ENCODE measurements at regions not wholly inside any gene's neighbourhood (a gene's known extent, or its start where the extent isn't known, plus 50 kb on each side); places are given as distances from the start of the nearest gene placed in this dataset.
"Not testable (repeated sequence)": the region's sequence is repeated elsewhere in the genome, so short reads cannot be mapped to it uniquely, and the experiment has no call there.

- ChIA-PET CTCF (no interaction called here), POLR2A (no interaction called here)
- H3K9me3 Mint-ChIP-seq: no peaks in the 10 kb centered on the region
- no peak for DNase-seq
- Histone ChIP-seq H3K36me3 (ENCODE audit: control insufficient read depth in 2 of 2, extremely low read depth in 1 of 2, insufficient read depth in 1 of 2, low read length in 1 of 2) (no peaks in the 10 kb centered on the region), H3K9me3 (no peaks in the 10 kb centered on the region), H3K27me3 (replicated peaks in 1 of 2; ENCODE audit: control insufficient read depth in 2 of 2, extremely low read depth in 1 of 2, insufficient read depth in 2 of 2, low read length in 1 of 2) (no peaks in the 10 kb centered on the region), H3K4me3 (ENCODE audit: control insufficient read depth in 1 of 2, extremely low read depth in 1 of 2, low read length in 1 of 2) (no peak overlapping the region), H3K27ac (ENCODE audit: low read length) (no peak overlapping the region), H3K4me1 (ENCODE audit: control insufficient read depth in 1 of 2, extremely low read depth in 1 of 2, insufficient read depth in 2 of 2, low read length in 2 of 2) (no peaks in the 10 kb centered on the region)
- H3K27ac Mint-ChIP-seq: no peak overlapping the region
- H3K4me1 Mint-ChIP-seq: peaks cover 0 to 6% (median 0%) of the 10 kb centered on the region in 3 donors
- no peaks in the 10 kb centered on the region for H3K36me3 Mint-ChIP-seq
- H3K4me3 Mint-ChIP-seq: no peak overlapping the region
- H3K27me3 Mint-ChIP-seq: no peaks in the 10 kb centered on the region
- no peak for ATAC-seq (replicated peaks in 1 of 4)
These were observed 173.3 kb upstream of the MKLN1 start for GRCh38 chr7:131154380-131154779.

GRCh38 chr7:131157530-131158243, 170.0 kb upstream of the MKLN1 start:
- Mint-ChIP-seq H3K27ac (no peak overlapping the region), H3K4me3 (no peak overlapping the region), H3K4me1 (no peaks in the 10 kb centered on the region), H3K36me3 (no peaks in the 10 kb centered on the region), H3K27me3 (no peaks in the 10 kb centered on the region), H3K9me3 (no peaks in the 10 kb centered on the region)
- H3K9me3 ChIP-seq: no peaks in the 10 kb centered on the region
- WGBS (ENCODE audit: insufficient coverage): 85% methylated on average over 9 of the region's 14 CpGs
- no peak overlapping the region for H3K4me3 ChIP-seq (ENCODE audit: control insufficient read depth in 1 of 2, extremely low read depth in 1 of 2, low read length in 1 of 2)
- no peak for DNase-seq
- ATAC-seq (replicated peaks in 1 of 4): no peak
- H3K27me3 ChIP-seq (replicated peaks in 1 of 2; ENCODE audit: control insufficient read depth in 2 of 2, extremely low read depth in 1 of 2, insufficient read depth in 2 of 2, low read length in 1 of 2): peaks cover 0 to 2% of the 10 kb centered on the region in 2 experiments
- no peak overlapping the region for H3K27ac ChIP-seq (ENCODE audit: low read length)
- H3K4me1 ChIP-seq (ENCODE audit: control insufficient read depth in 1 of 2, extremely low read depth in 1 of 2, insufficient read depth in 2 of 2, low read length in 2 of 2): no peaks in the 10 kb centered on the region
- POLR2A ChIA-PET: no interaction called here
- H3K36me3 ChIP-seq (ENCODE audit: control insufficient read depth in 2 of 2, extremely low read depth in 1 of 2, insufficient read depth in 1 of 2, low read length in 1 of 2): no peaks in the 10 kb centered on the region
- CTCF ChIA-PET: interaction anchor here in 1 of 2 donors (0.8 to 0.9 kb wide), 2 partner anchors 45 to 90 kb away, joined by 3 read pairs; no protein-coding TSS in a partner anchor

- H3K27me3 Mint-ChIP-seq; ATAC-seq (replicated peaks in 1 of 4); H3K36me3 Mint-ChIP-seq; H3K4me3 Mint-ChIP-seq; H3K9me3 ChIP-seq; H3K4me3 ChIP-seq (ENCODE audit: control insufficient read depth in 1 of 2, extremely low read depth in 1 of 2, low read length in 1 of 2); POLR2A ChIA-PET; H3K4me1 Mint-ChIP-seq; H3K27ac Mint-ChIP-seq; H3K27ac ChIP-seq (ENCODE audit: low read length); H3K36me3 ChIP-seq (ENCODE audit: control insufficient read depth in 2 of 2, extremely low read depth in 1 of 2, insufficient read depth in 1 of 2, low read length in 1 of 2); H3K4me1 ChIP-seq (ENCODE audit: control insufficient read depth in 1 of 2, extremely low read depth in 1 of 2, insufficient read depth in 2 of 2, low read length in 2 of 2); DNase-seq; H3K9me3 Mint-ChIP-seq; H3K27me3 ChIP-seq (replicated peaks in 1 of 2; ENCODE audit: control insufficient read depth in 2 of 2, extremely low read depth in 1 of 2, insufficient read depth in 2 of 2, low read length in 1 of 2): not testable (repeated sequence)
- CTCF ChIA-PET: interaction anchor here in 1 of 2 donors (0.9 kb wide), 1 partner anchor 91 kb away, joined by 3 read pairs; no protein-coding TSS in a partner anchor
- 83% methylated on average over 2 of the region's 2 CpGs for WGBS (ENCODE audit: insufficient coverage)
These were observed 169.4 kb upstream of the MKLN1 start for GRCh38 chr7:131158244-131158636.

- no peaks in the 10 kb centered on the region for H3K4me1 ChIP-seq (ENCODE audit: control insufficient read depth in 1 of 2, extremely low read depth in 1 of 2, insufficient read depth in 2 of 2, low read length in 2 of 2)
- Mint-ChIP-seq H3K9me3 (no peaks in the 10 kb centered on the region), H3K36me3 (no peaks in the 10 kb centered on the region), H3K4me3 (no peak overlapping the region), H3K27me3 (no peaks in the 10 kb centered on the region), H3K27ac (no peak overlapping the region), H3K4me1 (no peaks in the 10 kb centered on the region)
- ATAC-seq (replicated peaks in 1 of 4): no peak
- H3K27ac ChIP-seq (ENCODE audit: low read length): no peak overlapping the region
- peaks cover 0 to 2% of the 10 kb centered on the region in 2 experiments for H3K27me3 ChIP-seq (replicated peaks in 1 of 2; ENCODE audit: control insufficient read depth in 2 of 2, extremely low read depth in 1 of 2, insufficient read depth in 2 of 2, low read length in 1 of 2)
- DNase-seq: no peak
- H3K9me3 ChIP-seq: no peaks in the 10 kb centered on the region
- no CpG with 5 or more reads among the region's 2 CpGs for WGBS (ENCODE audit: insufficient coverage)
- ChIA-PET CTCF (no interaction called here), POLR2A (no interaction called here)
- H3K4me3 ChIP-seq (ENCODE audit: control insufficient read depth in 1 of 2, extremely low read depth in 1 of 2, low read length in 1 of 2): no peak overlapping the region
- no peaks in the 10 kb centered on the region for H3K36me3 ChIP-seq (ENCODE audit: control insufficient read depth in 2 of 2, extremely low read depth in 1 of 2, insufficient read depth in 1 of 2, low read length in 1 of 2)
These were observed 167.7 kb upstream of the MKLN1 start for GRCh38 chr7:131159961-131160361.

- Histone ChIP-seq H3K27me3 (replicated peaks in 1 of 2; ENCODE audit: control insufficient read depth in 2 of 2, extremely low read depth in 1 of 2, insufficient read depth in 2 of 2, low read length in 1 of 2) (peaks cover 0 to 2% of the 10 kb centered on the region in 2 experiments), H3K4me1 (ENCODE audit: control insufficient read depth in 1 of 2, extremely low read depth in 1 of 2, insufficient read depth in 2 of 2, low read length in 2 of 2) (no peaks in the 10 kb centered on the region), H3K36me3 (ENCODE audit: control insufficient read depth in 2 of 2, extremely low read depth in 1 of 2, insufficient read depth in 1 of 2, low read length in 1 of 2) (no peaks in the 10 kb centered on the region), H3K27ac (ENCODE audit: low read length) (no peak overlapping the region), H3K4me3 (ENCODE audit: control insufficient read depth in 1 of 2, extremely low read depth in 1 of 2, low read length in 1 of 2) (no peak overlapping the region), H3K9me3 (no peaks in the 10 kb centered on the region)
- Mint-ChIP-seq H3K4me3 (no peak overlapping the region), H3K27me3 (no peaks in the 10 kb centered on the region), H3K27ac (no peak overlapping the region), H3K9me3 (no peaks in the 10 kb centered on the region), H3K36me3 (no peaks in the 10 kb centered on the region), H3K4me1 (no peaks in the 10 kb centered on the region)
- ChIA-PET POLR2A (interaction anchor here in 1 of 2 donors (0.7 kb wide), 1 partner anchor 49 kb away, joined by 9 read pairs; no protein-coding TSS in a partner anchor), CTCF (interaction anchor here (0.6 to 0.7 kb wide), 2 partner anchors 98 to 123 kb away, joined by 3 to 5 read pairs; no protein-coding TSS in a partner anchor)
- no CpG with 5 or more reads among the region's 3 CpGs for WGBS (ENCODE audit: insufficient coverage)
- ATAC-seq (replicated peaks in 1 of 4): no peak
- no peak for DNase-seq
These were observed 166.6 kb upstream of the MKLN1 start for GRCh38 chr7:131161103-131161502.

GRCh38 chr7:131164025-131164925, 163.4 kb upstream of the MKLN1 start:
- H3K27me3 Mint-ChIP-seq: no peaks in the 10 kb centered on the region
- H3K4me3 ChIP-seq (ENCODE audit: control insufficient read depth in 1 of 2, extremely low read depth in 1 of 2, low read length in 1 of 2): no peak overlapping the region
- H3K27ac Mint-ChIP-seq: no peak overlapping the region
- no peaks in the 10 kb centered on the region for H3K9me3 ChIP-seq
- no peaks in the 10 kb centered on the region for H3K4me1 Mint-ChIP-seq
- H3K9me3 Mint-ChIP-seq: no peaks in the 10 kb centered on the region
- CTCF ChIA-PET: no interaction called here
- peaks cover 0 to 6% of the 10 kb centered on the region in 2 experiments for H3K27me3 ChIP-seq (replicated peaks in 1 of 2; ENCODE audit: control insufficient read depth in 2 of 2, extremely low read depth in 1 of 2, insufficient read depth in 2 of 2, low read length in 1 of 2)
- no peak overlapping the region for H3K4me3 Mint-ChIP-seq
- H3K27ac ChIP-seq (ENCODE audit: low read length): no peak overlapping the region
- no peaks in the 10 kb centered on the region for H3K36me3 ChIP-seq (ENCODE audit: control insufficient read depth in 2 of 2, extremely low read depth in 1 of 2, insufficient read depth in 1 of 2, low read length in 1 of 2)
- H3K4me1 ChIP-seq (ENCODE audit: control insufficient read depth in 1 of 2, extremely low read depth in 1 of 2, insufficient read depth in 2 of 2, low read length in 2 of 2): no peaks in the 10 kb centered on the region
- POLR2A ChIA-PET: interaction anchor here (0.5 to 1.2 kb wide), 3 partner anchors 11 to 1392 kb away, joined by 3 to 4 read pairs (median 3); no protein-coding TSS in a partner anchor
- no CpG with 5 or more reads among the region's 3 CpGs for WGBS (ENCODE audit: insufficient coverage)
- H3K36me3 Mint-ChIP-seq: no peaks in the 10 kb centered on the region
- DNase-seq (no peak), ATAC-seq (replicated peaks in 1 of 4) (no peak)

Measured in T-cell (primary cell).